ENCODE measurements at regions not wholly inside any gene's neighbourhood (a gene's known extent, or its start where the extent isn't known, plus 50 kb on each side); places are given as distances from the start of the nearest gene placed in this dataset.

- Mint-ChIP-seq H3K27me3 (no peaks in the 10 kb centered on the region), H3K9me3 (peaks cover 5% of the 10 kb centered on the region), H3K27ac (no peak overlapping the region), H3K36me3 (ENCODE audit: low read depth) (no peaks in the 10 kb centered on the region), H3K4me3 (no peak overlapping the region), H3K4me1 (no peaks in the 10 kb centered on the region)
- DNase-seq, result no peak
- ChIA-PET POLR2A (no interaction called here), CTCF (interaction anchor here (0.5 kb wide), 1 partner anchor 504 kb away, joined by 4 read pairs; no protein-coding TSS in a partner anchor)
Measured at GRCh38 chr5:115016646-115017045, 153.1 kb downstream of the TRIM36 start.

DNA sequence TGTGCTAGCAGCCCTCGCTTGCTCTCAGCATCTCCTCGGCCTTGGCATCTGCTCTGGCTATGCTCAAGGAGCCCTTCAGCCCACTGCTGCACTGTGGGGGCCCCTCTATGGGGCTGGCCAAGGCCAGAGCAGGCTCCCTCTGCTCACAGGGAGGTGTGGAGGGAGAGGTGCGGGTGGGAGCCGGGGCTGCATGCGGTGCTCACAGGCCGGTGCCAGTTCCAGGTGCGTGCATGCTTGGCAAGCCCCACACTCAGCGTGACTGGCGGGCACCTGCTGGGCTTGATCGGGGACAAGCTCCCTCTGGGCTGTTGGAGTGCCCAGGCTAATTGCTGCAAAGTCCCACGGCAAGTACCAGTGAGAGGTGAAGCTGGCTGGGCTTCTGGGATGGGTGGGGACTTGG is 170.5 kb downstream of the TRIM36 start:
- ChIA-PET POLR2A (no interaction called here), CTCF (no interaction called here)
- no peaks in the 10 kb centered on the region for H3K4me1 Mint-ChIP-seq
- H3K4me3 Mint-ChIP-seq, result no peak overlapping the region
- no peak overlapping the region for H3K27ac Mint-ChIP-seq
- no peaks in the 10 kb centered on the region for H3K27me3 Mint-ChIP-seq
- H3K9me3 Mint-ChIP-seq, result no peaks in the 10 kb centered on the region
- H3K36me3 Mint-ChIP-seq (ENCODE audit: low read depth), result no peaks in the 10 kb centered on the region
- DNase-seq, result no peak

DNA sequence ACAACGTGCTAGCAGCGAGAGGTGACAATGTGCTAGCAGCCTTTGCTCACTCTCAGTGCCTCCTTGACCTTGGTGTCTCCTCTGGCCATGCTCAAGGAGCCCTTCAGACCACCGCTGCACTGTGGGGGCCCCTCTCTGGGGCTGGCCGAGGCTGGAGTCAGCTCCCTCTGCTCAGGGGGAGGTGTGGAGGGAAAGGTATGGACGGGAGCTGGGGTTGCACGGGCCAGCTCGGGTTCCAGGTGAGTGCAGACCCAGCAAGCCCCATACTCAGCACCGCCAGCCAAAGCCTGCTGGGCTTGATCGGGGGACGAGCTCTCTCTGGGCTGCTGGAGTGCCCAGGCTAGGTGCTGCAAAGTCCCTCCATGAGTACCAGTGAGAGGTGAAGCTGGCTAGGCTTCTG is 180.2 kb downstream of the TRIM36 start:
- no peak for DNase-seq
- H3K4me3 Mint-ChIP-seq, result no peak overlapping the region
- H3K36me3 Mint-ChIP-seq (ENCODE audit: low read depth), result no peaks in the 10 kb centered on the region

GRCh38 chr5:114988096-114988495 is 181.6 kb downstream of the TRIM36 start:
- no peak for DNase-seq
- ChIA-PET CTCF (no interaction called here), POLR2A (no interaction called here)
- Mint-ChIP-seq H3K4me1 (no peaks in the 10 kb centered on the region), H3K4me3 (no peak overlapping the region), H3K9me3 (no peaks in the 10 kb centered on the region), H3K27me3 (no peaks in the 10 kb centered on the region), H3K27ac (no peak overlapping the region), H3K36me3 (ENCODE audit: low read depth) (no peaks in the 10 kb centered on the region)

More for the DNA sequence above, 180.2 kb downstream of the TRIM36 start:
- no peaks in the 10 kb centered on the region for H3K9me3 Mint-ChIP-seq
- H3K27ac Mint-ChIP-seq, result no peak overlapping the region
- POLR2A ChIA-PET, result no interaction called here
- CTCF ChIA-PET, result no interaction called here
- no peaks in the 10 kb centered on the region for H3K4me1 Mint-ChIP-seq
- no peaks in the 10 kb centered on the region for H3K27me3 Mint-ChIP-seq

GRCh38 chr5:114984796-114985195 is 184.9 kb downstream of the TRIM36 start:
- Mint-ChIP-seq H3K27me3 (no peaks in the 10 kb centered on the region), H3K9me3 (no peaks in the 10 kb centered on the region), H3K4me3 (no peak overlapping the region), H3K4me1 (no peaks in the 10 kb centered on the region), H3K27ac (no peak overlapping the region), H3K36me3 (ENCODE audit: low read depth) (no peaks in the 10 kb centered on the region)
- ChIA-PET CTCF (no interaction called here), POLR2A (no interaction called here)
- no peak for DNase-seq

DNA sequence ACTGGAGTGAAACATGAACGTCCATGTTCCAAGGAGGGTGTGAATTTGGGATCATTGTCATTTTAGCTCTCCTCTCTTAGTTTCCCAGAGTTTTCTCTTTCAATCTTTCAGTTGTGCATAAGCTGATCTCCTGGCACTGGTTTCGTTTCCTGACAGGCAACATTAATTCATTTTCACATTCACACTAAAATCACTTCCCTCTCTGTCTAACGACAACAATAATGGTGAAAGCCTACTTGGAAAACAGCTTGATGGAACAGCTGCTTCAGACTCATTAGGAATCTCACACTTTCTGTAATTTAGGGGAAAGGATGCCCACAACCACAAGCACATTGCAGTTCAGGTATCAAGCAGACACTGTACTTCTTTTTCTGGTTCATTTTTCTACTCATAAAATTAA is 188.6 kb downstream of the TRIM36 start:
- no peak for DNase-seq
- POLR2A ChIA-PET, result no interaction called here
- Mint-ChIP-seq H3K9me3 (no peaks in the 10 kb centered on the region), H3K4me3 (no peak overlapping the region), H3K4me1 (no peaks in the 10 kb centered on the region), H3K27me3 (no peaks in the 10 kb centered on the region), H3K27ac (no peak overlapping the region), H3K36me3 (ENCODE audit: low read depth) (no peaks in the 10 kb centered on the region)
- CTCF ChIA-PET, result no interaction called here

- Mint-ChIP-seq H3K4me1 (no peaks in the 10 kb centered on the region), H3K9me3 (no peaks in the 10 kb centered on the region), H3K27me3 (no peaks in the 10 kb centered on the region), H3K36me3 (ENCODE audit: low read depth) (no peaks in the 10 kb centered on the region), H3K27ac (no peak overlapping the region), H3K4me3 (no peak overlapping the region)
- POLR2A ChIA-PET, result no interaction called here
- no peak for DNase-seq
- CTCF ChIA-PET, result no interaction called here
Measured at GRCh38 chr5:114977979-114978573, 191.6 kb downstream of the TRIM36 start.

- CTCF ChIA-PET, result no interaction called here
- Mint-ChIP-seq H3K4me1 (no peaks in the 10 kb centered on the region), H3K27ac (no peak overlapping the region), H3K27me3 (no peaks in the 10 kb centered on the region), H3K4me3 (no peak overlapping the region), H3K36me3 (ENCODE audit: low read depth) (no peaks in the 10 kb centered on the region), H3K9me3 (no peaks in the 10 kb centered on the region)
- POLR2A ChIA-PET, result no interaction called here
- no peak for DNase-seq
Measured at GRCh38 chr5:114969482-114969881, 200.2 kb downstream of the TRIM36 start.

- Mint-ChIP-seq H3K4me3 (no peak overlapping the region), H3K27ac (no peak overlapping the region), H3K9me3 (no peaks in the 10 kb centered on the region), H3K27me3 (no peaks in the 10 kb centered on the region), H3K36me3 (ENCODE audit: low read depth) (no peaks in the 10 kb centered on the region), H3K4me1 (no peaks in the 10 kb centered on the region)
- no peak for DNase-seq
- POLR2A ChIA-PET, result no interaction called here
- CTCF ChIA-PET, result no interaction called here
Measured at GRCh38 chr5:114957384-114957783, 212.3 kb downstream of the TRIM36 start.

GRCh38 chr5:114953565-114953964 is 216.1 kb downstream of the TRIM36 start:
- ChIA-PET POLR2A (no interaction called here), CTCF (no interaction called here)
- no peak for DNase-seq
- H3K27me3 Mint-ChIP-seq, result no peaks in the 10 kb centered on the region
- no peak overlapping the region for H3K27ac Mint-ChIP-seq
- H3K4me1 Mint-ChIP-seq, result no peaks in the 10 kb centered on the region
- H3K36me3 Mint-ChIP-seq (ENCODE audit: low read depth), result no peaks in the 10 kb centered on the region
- H3K4me3 Mint-ChIP-seq, result no peak overlapping the region
- no peaks in the 10 kb centered on the region for H3K9me3 Mint-ChIP-seq

DNA sequence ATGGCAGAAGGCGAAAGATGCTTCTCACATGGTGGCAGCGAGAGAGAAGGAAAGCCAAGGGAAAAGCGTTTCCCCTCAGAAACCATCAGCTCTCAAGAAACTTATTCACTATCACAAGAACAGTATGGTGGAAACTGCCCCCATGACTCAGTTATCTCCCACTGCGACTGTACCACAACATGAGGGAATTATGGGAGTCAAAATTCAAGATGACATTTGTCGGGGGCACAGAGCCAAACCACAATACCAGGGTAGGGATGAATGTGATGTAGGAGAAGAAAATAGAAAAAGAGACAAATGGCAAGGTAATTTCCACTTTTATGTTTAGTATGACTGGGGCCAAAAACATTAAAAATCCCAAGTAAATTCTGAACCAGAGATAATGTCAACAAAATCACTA is 216.8 kb downstream of the TRIM36 start:
- H3K4me3 Mint-ChIP-seq, result no peak overlapping the region
- H3K36me3 Mint-ChIP-seq (ENCODE audit: low read depth), result no peaks in the 10 kb centered on the region
- DNase-seq, result no peak
- H3K27ac Mint-ChIP-seq, result no peak overlapping the region
- CTCF ChIA-PET, result no interaction called here
- no peaks in the 10 kb centered on the region for H3K27me3 Mint-ChIP-seq
- H3K9me3 Mint-ChIP-seq, result no peaks in the 10 kb centered on the region
- POLR2A ChIA-PET, result no interaction called here
- no peaks in the 10 kb centered on the region for H3K4me1 Mint-ChIP-seq

GRCh38 chr5:114949756-114950155 is 220.0 kb downstream of the TRIM36 start:
- ChIA-PET POLR2A (no interaction called here), CTCF (no interaction called here)
- DNase-seq, result no peak
- Mint-ChIP-seq H3K4me3 (no peak overlapping the region), H3K27me3 (no peaks in the 10 kb centered on the region), H3K36me3 (ENCODE audit: low read depth) (no peaks in the 10 kb centered on the region), H3K27ac (no peak overlapping the region), H3K9me3 (no peaks in the 10 kb centered on the region), H3K4me1 (no peaks in the 10 kb centered on the region)

- Mint-ChIP-seq H3K4me3 (no peak overlapping the region), H3K27me3 (no peaks in the 10 kb centered on the region), H3K4me1 (no peaks in the 10 kb centered on the region), H3K9me3 (no peaks in the 10 kb centered on the region), H3K27ac (no peak overlapping the region), H3K36me3 (ENCODE audit: low read depth) (no peaks in the 10 kb centered on the region)
- ChIA-PET POLR2A (no interaction called here), CTCF (no interaction called here)
- DNase-seq, result no peak
Measured at GRCh38 chr5:114948986-114949621, 220.6 kb downstream of the TRIM36 start.

- H3K27me3 Mint-ChIP-seq, result no peaks in the 10 kb centered on the region
- H3K9me3 Mint-ChIP-seq, result no peaks in the 10 kb centered on the region
- H3K36me3 Mint-ChIP-seq (ENCODE audit: low read depth), result no peaks in the 10 kb centered on the region
- ChIA-PET CTCF (no interaction called here), POLR2A (no interaction called here)
- H3K27ac Mint-ChIP-seq, result no peak overlapping the region
- H3K4me3 Mint-ChIP-seq, result no peak overlapping the region
- DNase-seq, result no peak
- H3K4me1 Mint-ChIP-seq, result no peaks in the 10 kb centered on the region
Measured at GRCh38 chr5:114948363-114948762, 221.3 kb downstream of the TRIM36 start.
